ENCODE measurements at regions not wholly inside any gene's neighbourhood (a gene's known extent, or its start where the extent isn't known, plus 50 kb on each side); places are given as distances from the start of the nearest gene placed in this dataset.

DNA sequence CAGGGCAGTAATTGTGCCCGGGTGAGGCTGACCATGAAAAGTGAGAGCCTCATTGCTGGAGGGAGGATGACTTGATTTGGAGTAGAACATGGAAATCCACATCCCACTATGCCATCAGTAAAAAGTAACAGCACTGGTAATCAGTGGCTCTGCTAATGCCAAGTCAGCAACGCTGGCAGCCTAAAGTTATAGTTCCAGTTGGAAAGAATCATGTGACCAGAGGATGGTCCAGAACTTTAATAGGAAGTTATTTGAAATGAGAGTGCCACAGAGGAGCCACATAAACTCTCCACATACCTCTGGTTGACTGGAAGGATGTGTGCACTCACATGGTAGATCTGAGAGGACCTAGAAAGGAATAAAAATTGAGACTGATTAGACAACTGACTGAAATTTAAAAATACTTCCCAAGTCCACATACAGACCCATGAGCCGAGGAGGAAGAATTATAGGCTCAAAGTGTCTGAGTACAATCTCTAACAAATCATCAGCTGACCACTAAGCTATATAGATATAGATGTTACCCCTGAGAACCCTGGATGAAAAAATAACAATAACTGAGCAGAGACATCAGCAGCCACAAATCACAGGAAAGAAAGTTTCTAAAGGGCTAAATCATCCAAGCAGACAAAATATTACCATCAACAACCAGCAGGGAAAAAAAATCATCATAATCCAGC, 346.8 kb downstream of the STK39 start:
- H3K4me1 ChIP-seq, result no peaks in the 10 kb centered on the region
- no peak overlapping the region for H3K4me3 ChIP-seq
- H3K27ac ChIP-seq, result no peak overlapping the region
- H3K9me3 ChIP-seq, result no peaks in the 10 kb centered on the region
- H3K27me3 ChIP-seq, result no peaks in the 10 kb centered on the region
- DNase-seq (ENCODE audit: low spot score in 2 of 2), result no peak
- H3K36me3 ChIP-seq, result no peaks in the 10 kb centered on the region
- TF ChIP-seq CTCF (IDR thresholded peaks at IDR 0.05), result no peak
- intact Hi-C loops (cut with DNase I), result no loop called here

- intact Hi-C loops (cut with DNase I), result no loop called here
- H3K9me3 ChIP-seq, result no peaks in the 10 kb centered on the region
- no peaks in the 10 kb centered on the region for H3K27me3 ChIP-seq
- no peaks in the 10 kb centered on the region for H3K36me3 ChIP-seq
- no peaks in the 10 kb centered on the region for H3K4me1 ChIP-seq
- no peak for TF ChIP-seq CTCF (IDR thresholded peaks at IDR 0.05)
- no peak overlapping the region for H3K27ac ChIP-seq
- DNase-seq (ENCODE audit: low spot score in 2 of 2), result no peak
- H3K4me3 ChIP-seq, result no peak overlapping the region
These were observed 349.1 kb downstream of the STK39 start for GRCh38 chr2:167898340-167898739.

GRCh38 chr2:167891841-167892240, 355.6 kb downstream of the STK39 start:
- TF ChIP-seq CTCF (IDR thresholded peaks at IDR 0.05), result no peak
- no peak for DNase-seq (ENCODE audit: low spot score in 2 of 2)
- H3K27ac ChIP-seq, result no peak overlapping the region
- H3K9me3 ChIP-seq, result peaks cover 0 to 4% of the 10 kb centered on the region in 2 donors
- intact Hi-C loops (cut with DNase I), result no loop called here
- H3K4me3 ChIP-seq, result no peak overlapping the region
- H3K27me3 ChIP-seq, result no peaks in the 10 kb centered on the region
- no peaks in the 10 kb centered on the region for H3K36me3 ChIP-seq
- no peaks in the 10 kb centered on the region for H3K4me1 ChIP-seq

- intact Hi-C loops (cut with DNase I), result no loop called here
- Histone ChIP-seq H3K27ac (no peak overlapping the region), H3K36me3 (no peaks in the 10 kb centered on the region), H3K4me3 (no peak overlapping the region), H3K9me3 (peaks cover 0 to 4% of the 10 kb centered on the region in 2 donors), H3K27me3 (no peaks in the 10 kb centered on the region), H3K4me1 (no peaks in the 10 kb centered on the region)
- no peak for DNase-seq (ENCODE audit: low spot score in 2 of 2)
- no peak for TF ChIP-seq CTCF (IDR thresholded peaks at IDR 0.05)
These were observed 356.7 kb downstream of the STK39 start for GRCh38 chr2:167890739-167891138.

GRCh38 chr2:167880415-167880814, 367.0 kb downstream of the STK39 start:
- Histone ChIP-seq H3K27me3 (no peaks in the 10 kb centered on the region), H3K36me3 (no peaks in the 10 kb centered on the region), H3K4me1 (no peaks in the 10 kb centered on the region), H3K4me3 (no peak overlapping the region), H3K9me3 (no peaks in the 10 kb centered on the region), H3K27ac (no peak overlapping the region)
- DNase-seq (ENCODE audit: low spot score in 2 of 2), result no peak
- intact Hi-C loops (cut with DNase I), result no loop called here
- no peak for TF ChIP-seq CTCF (IDR thresholded peaks at IDR 0.05)

DNA sequence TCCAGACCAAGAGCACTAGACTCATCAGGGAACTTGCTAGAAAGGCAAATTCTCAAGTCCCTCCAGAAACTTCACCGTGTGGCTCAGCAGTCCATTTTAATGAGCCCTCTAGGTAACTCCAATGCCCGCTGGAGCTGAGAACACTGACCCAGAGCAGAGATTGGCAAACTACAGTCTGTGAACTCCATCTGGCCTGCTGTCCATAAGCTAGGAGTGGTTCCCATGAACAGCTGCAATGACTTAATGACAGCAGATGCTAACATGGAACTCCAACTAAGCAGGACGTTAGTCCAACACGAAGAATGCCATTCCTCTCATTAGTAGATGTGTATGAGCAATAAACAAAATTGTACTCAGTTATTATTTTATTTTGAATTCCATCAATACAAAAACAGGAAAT, 371.9 kb downstream of the STK39 start:
- Histone ChIP-seq H3K4me3 (no peak overlapping the region), H3K4me1 (no peaks in the 10 kb centered on the region), H3K27me3 (no peaks in the 10 kb centered on the region), H3K36me3 (no peaks in the 10 kb centered on the region), H3K9me3 (no peaks in the 10 kb centered on the region), H3K27ac (no peak overlapping the region)
- DNase-seq (ENCODE audit: low spot score in 2 of 2), result no peak
- TF ChIP-seq CTCF (IDR thresholded peaks at IDR 0.05), result no peak
- intact Hi-C loops (cut with DNase I), result no loop called here
